ENCODE measurements at regions not wholly inside any gene's neighbourhood (a gene's known extent, or its start where the extent isn't known, plus 50 kb on each side); places are given as distances from the start of the nearest gene placed in this dataset.

- no peak overlapping the region for H3K4me3 ChIP-seq (ENCODE audit: low read depth, low read length)
Measured at GRCh38 chr3:59573911-59574310, 524.1 kb upstream of the CFAP20DC start.

GRCh38 chr3:59572106-59572505 is 522.3 kb upstream of the CFAP20DC start:
- H3K27me3 ChIP-seq (ENCODE audit: control insufficient read depth, insufficient read depth, low read length), result no peaks in the 10 kb centered on the region
- no peak overlapping the region for H3K4me3 ChIP-seq (ENCODE audit: low read depth, low read length)
- H3K36me3 ChIP-seq (ENCODE audit: control insufficient read depth, insufficient read depth, low read length), result no peaks in the 10 kb centered on the region
- H3K9ac ChIP-seq (ENCODE audit: low read depth, low read length), result no peak overlapping the region
- H3K4me1 ChIP-seq (ENCODE audit: control insufficient read depth, insufficient read depth, low read length), result no peaks in the 10 kb centered on the region
- H3K9me3 ChIP-seq (ENCODE audit: control insufficient read depth, insufficient read depth, low read length), result no peaks in the 10 kb centered on the region

More at GRCh38 chr3:59573911-59574310, 524.1 kb upstream of the CFAP20DC start:
- Histone ChIP-seq H3K36me3 (ENCODE audit: control insufficient read depth, insufficient read depth, low read length) (no peaks in the 10 kb centered on the region), H3K27me3 (ENCODE audit: control insufficient read depth, insufficient read depth, low read length) (no peaks in the 10 kb centered on the region), H3K9ac (ENCODE audit: low read depth, low read length) (no peak overlapping the region), H3K4me1 (ENCODE audit: control insufficient read depth, insufficient read depth, low read length) (no peaks in the 10 kb centered on the region), H3K9me3 (ENCODE audit: control insufficient read depth, insufficient read depth, low read length) (no peaks in the 10 kb centered on the region)

GRCh38 chr3:59570806-59571205 is 521.0 kb upstream of the CFAP20DC start:
- Histone ChIP-seq H3K9ac (ENCODE audit: low read depth, low read length) (no peak overlapping the region), H3K36me3 (ENCODE audit: control insufficient read depth, insufficient read depth, low read length) (no peaks in the 10 kb centered on the region), H3K27me3 (ENCODE audit: control insufficient read depth, insufficient read depth, low read length) (no peaks in the 10 kb centered on the region), H3K4me1 (ENCODE audit: control insufficient read depth, insufficient read depth, low read length) (no peaks in the 10 kb centered on the region), H3K4me3 (ENCODE audit: low read depth, low read length) (no peak overlapping the region), H3K9me3 (ENCODE audit: control insufficient read depth, insufficient read depth, low read length) (no peaks in the 10 kb centered on the region)

GRCh38 chr3:59567661-59568060 is 517.8 kb upstream of the CFAP20DC start:
- Histone ChIP-seq H3K36me3 (ENCODE audit: control insufficient read depth, insufficient read depth, low read length) (no peaks in the 10 kb centered on the region), H3K9ac (ENCODE audit: low read depth, low read length) (no peak overlapping the region), H3K4me1 (ENCODE audit: control insufficient read depth, insufficient read depth, low read length) (no peaks in the 10 kb centered on the region), H3K9me3 (ENCODE audit: control insufficient read depth, insufficient read depth, low read length) (no peaks in the 10 kb centered on the region), H3K4me3 (ENCODE audit: low read depth, low read length) (no peak overlapping the region), H3K27me3 (ENCODE audit: control insufficient read depth, insufficient read depth, low read length) (no peaks in the 10 kb centered on the region)

GRCh38 chr3:59566481-59566975 is 516.7 kb upstream of the CFAP20DC start:
- H3K4me1 ChIP-seq (ENCODE audit: control insufficient read depth, insufficient read depth, low read length), result no peaks in the 10 kb centered on the region
- no peaks in the 10 kb centered on the region for H3K27me3 ChIP-seq (ENCODE audit: control insufficient read depth, insufficient read depth, low read length)
- no peak overlapping the region for H3K9ac ChIP-seq (ENCODE audit: low read depth, low read length)
- no peaks in the 10 kb centered on the region for H3K9me3 ChIP-seq (ENCODE audit: control insufficient read depth, insufficient read depth, low read length)
- no peak overlapping the region for H3K4me3 ChIP-seq (ENCODE audit: low read depth, low read length)
- no peaks in the 10 kb centered on the region for H3K36me3 ChIP-seq (ENCODE audit: control insufficient read depth, insufficient read depth, low read length)

GRCh38 chr3:59565125-59565524 is 515.3 kb upstream of the CFAP20DC start:
- no peaks in the 10 kb centered on the region for H3K36me3 ChIP-seq (ENCODE audit: control insufficient read depth, insufficient read depth, low read length)
- H3K27me3 ChIP-seq (ENCODE audit: control insufficient read depth, insufficient read depth, low read length), result no peaks in the 10 kb centered on the region

GRCh38 chr3:59563966-59564365 is 514.1 kb upstream of the CFAP20DC start:
- Histone ChIP-seq H3K9me3 (ENCODE audit: control insufficient read depth, insufficient read depth, low read length) (no peaks in the 10 kb centered on the region), H3K9ac (ENCODE audit: low read depth, low read length) (no peak overlapping the region), H3K27me3 (ENCODE audit: control insufficient read depth, insufficient read depth, low read length) (no peaks in the 10 kb centered on the region), H3K36me3 (ENCODE audit: control insufficient read depth, insufficient read depth, low read length) (no peaks in the 10 kb centered on the region), H3K4me3 (ENCODE audit: low read depth, low read length) (no peak overlapping the region), H3K4me1 (ENCODE audit: control insufficient read depth, insufficient read depth, low read length) (no peaks in the 10 kb centered on the region)

More at GRCh38 chr3:59565125-59565524, 515.3 kb upstream of the CFAP20DC start:
- no peak overlapping the region for H3K4me3 ChIP-seq (ENCODE audit: low read depth, low read length)
- H3K9ac ChIP-seq (ENCODE audit: low read depth, low read length), result no peak overlapping the region
- no peaks in the 10 kb centered on the region for H3K9me3 ChIP-seq (ENCODE audit: control insufficient read depth, insufficient read depth, low read length)
- H3K4me1 ChIP-seq (ENCODE audit: control insufficient read depth, insufficient read depth, low read length), result no peaks in the 10 kb centered on the region

GRCh38 chr3:59563072-59563605 is 513.3 kb upstream of the CFAP20DC start:
- no peaks in the 10 kb centered on the region for H3K9me3 ChIP-seq (ENCODE audit: control insufficient read depth, insufficient read depth, low read length)
- H3K4me1 ChIP-seq (ENCODE audit: control insufficient read depth, insufficient read depth, low read length), result no peaks in the 10 kb centered on the region
- H3K9ac ChIP-seq (ENCODE audit: low read depth, low read length), result no peak overlapping the region
- no peak overlapping the region for H3K4me3 ChIP-seq (ENCODE audit: low read depth, low read length)
- H3K27me3 ChIP-seq (ENCODE audit: control insufficient read depth, insufficient read depth, low read length), result no peaks in the 10 kb centered on the region
- H3K36me3 ChIP-seq (ENCODE audit: control insufficient read depth, insufficient read depth, low read length), result no peaks in the 10 kb centered on the region

- Histone ChIP-seq H3K4me1 (ENCODE audit: control insufficient read depth, insufficient read depth, low read length) (no peaks in the 10 kb centered on the region), H3K36me3 (ENCODE audit: control insufficient read depth, insufficient read depth, low read length) (no peaks in the 10 kb centered on the region), H3K9me3 (ENCODE audit: control insufficient read depth, insufficient read depth, low read length) (no peaks in the 10 kb centered on the region), H3K27me3 (ENCODE audit: control insufficient read depth, insufficient read depth, low read length) (no peaks in the 10 kb centered on the region), H3K4me3 (ENCODE audit: low read depth, low read length) (no peak overlapping the region), H3K9ac (ENCODE audit: low read depth, low read length) (no peak overlapping the region)
Measured at GRCh38 chr3:59559721-59560435, 510.1 kb upstream of the CFAP20DC start.

GRCh38 chr3:59558906-59559720 is 509.3 kb upstream of the CFAP20DC start:
- H3K9me3 ChIP-seq (ENCODE audit: control insufficient read depth, insufficient read depth, low read length), result no peaks in the 10 kb centered on the region
- H3K27me3 ChIP-seq (ENCODE audit: control insufficient read depth, insufficient read depth, low read length), result no peaks in the 10 kb centered on the region
- H3K36me3 ChIP-seq (ENCODE audit: control insufficient read depth, insufficient read depth, low read length), result no peaks in the 10 kb centered on the region
- H3K4me3 ChIP-seq (ENCODE audit: low read depth, low read length), result no peak overlapping the region
- no peak overlapping the region for H3K9ac ChIP-seq (ENCODE audit: low read depth, low read length)
- no peaks in the 10 kb centered on the region for H3K4me1 ChIP-seq (ENCODE audit: control insufficient read depth, insufficient read depth, low read length)

- Histone ChIP-seq H3K4me3 (ENCODE audit: low read depth, low read length) (no peak overlapping the region), H3K4me1 (ENCODE audit: control insufficient read depth, insufficient read depth, low read length) (no peaks in the 10 kb centered on the region), H3K9me3 (ENCODE audit: control insufficient read depth, insufficient read depth, low read length) (no peaks in the 10 kb centered on the region), H3K9ac (ENCODE audit: low read depth, low read length) (no peak overlapping the region), H3K27me3 (ENCODE audit: control insufficient read depth, insufficient read depth, low read length) (no peaks in the 10 kb centered on the region), H3K36me3 (ENCODE audit: control insufficient read depth, insufficient read depth, low read length) (no peaks in the 10 kb centered on the region)
Measured at GRCh38 chr3:59555593-59556315, 505.9 kb upstream of the CFAP20DC start.

All from iPS-15b (cell line).